ENCODE measurements at regions not wholly inside any gene's neighbourhood (a gene's known extent, or its start where the extent isn't known, plus 50 kb on each side); places are given as distances from the start of the nearest gene placed in this dataset.

DNA sequence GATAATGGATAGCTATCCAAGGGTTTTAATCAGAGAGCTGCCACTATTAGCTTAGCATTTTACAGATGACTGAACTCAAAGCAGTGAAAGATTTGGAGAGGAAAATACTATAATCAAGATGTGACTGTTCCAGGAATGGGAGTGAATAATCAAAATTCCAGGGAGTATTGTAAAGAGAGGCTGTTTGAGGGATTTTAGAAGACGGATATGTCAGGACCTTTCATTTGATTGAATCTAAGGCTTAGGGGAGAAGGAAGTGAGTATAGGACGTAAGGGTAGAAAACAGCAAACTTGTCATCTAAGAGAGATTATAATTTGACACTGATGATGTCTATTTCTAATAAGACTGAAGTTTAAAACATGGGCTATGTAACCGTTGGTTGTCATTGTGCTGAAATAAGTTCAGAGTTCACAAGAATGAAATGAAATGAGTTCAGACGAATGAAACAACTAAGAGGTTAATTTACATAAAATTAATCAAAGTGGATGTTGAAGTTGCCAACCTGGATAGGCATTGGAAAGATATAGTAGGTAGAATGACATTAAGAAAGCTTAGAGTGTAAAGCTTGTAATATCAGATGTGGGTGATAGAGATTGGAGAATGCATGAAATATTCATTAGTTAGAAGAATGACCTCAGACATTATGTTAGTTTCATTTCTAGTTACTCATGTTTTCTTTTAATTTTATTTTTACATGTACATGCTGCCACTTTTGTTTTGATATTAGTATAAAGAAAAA lies 842.8 kb downstream of the SI start:
- peak; percentile 26 for DNase-seq (ENCODE audit: low spot score)

DNA sequence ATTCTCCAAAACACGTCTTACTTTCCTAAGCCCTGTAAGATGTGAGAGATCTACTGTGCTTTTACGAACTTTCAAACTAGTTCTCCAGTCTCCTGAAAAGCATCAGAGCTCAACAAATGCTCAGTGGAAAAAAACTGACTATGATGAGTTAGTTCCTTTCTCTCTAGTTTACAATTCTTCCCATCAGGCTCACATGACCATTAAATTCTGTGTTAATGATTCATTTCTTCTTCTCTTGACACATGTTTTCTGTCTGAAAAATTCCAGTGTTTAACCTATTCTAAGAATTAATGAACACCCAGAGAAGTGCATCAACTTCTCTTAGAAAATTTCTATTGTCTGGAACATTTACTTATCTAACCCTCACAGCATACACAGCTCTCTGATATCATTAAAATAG lies 844.3 kb downstream of the SI start:
- peak; percentile 62 for DNase-seq (ENCODE audit: low spot score)

DNA sequence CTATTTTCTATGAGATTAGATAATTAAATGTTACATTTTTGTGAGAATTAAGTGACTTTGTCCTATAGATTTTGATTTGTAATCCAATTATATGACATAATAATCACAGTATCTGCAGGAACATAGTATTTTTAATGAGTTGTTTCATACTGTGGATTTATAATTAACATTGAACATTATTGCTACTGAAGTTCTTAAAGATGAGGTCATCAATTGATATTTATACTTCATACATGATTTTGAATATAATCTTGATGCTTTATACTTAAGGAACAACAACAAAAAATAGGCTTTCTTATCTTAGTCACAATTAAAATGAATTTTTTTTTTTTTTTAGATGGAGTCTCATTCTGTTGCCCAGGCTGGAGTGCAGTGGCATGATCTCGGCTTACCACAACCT lies 846.6 kb downstream of the SI start:
- DNase-seq (ENCODE audit: low spot score): no peak

DNA sequence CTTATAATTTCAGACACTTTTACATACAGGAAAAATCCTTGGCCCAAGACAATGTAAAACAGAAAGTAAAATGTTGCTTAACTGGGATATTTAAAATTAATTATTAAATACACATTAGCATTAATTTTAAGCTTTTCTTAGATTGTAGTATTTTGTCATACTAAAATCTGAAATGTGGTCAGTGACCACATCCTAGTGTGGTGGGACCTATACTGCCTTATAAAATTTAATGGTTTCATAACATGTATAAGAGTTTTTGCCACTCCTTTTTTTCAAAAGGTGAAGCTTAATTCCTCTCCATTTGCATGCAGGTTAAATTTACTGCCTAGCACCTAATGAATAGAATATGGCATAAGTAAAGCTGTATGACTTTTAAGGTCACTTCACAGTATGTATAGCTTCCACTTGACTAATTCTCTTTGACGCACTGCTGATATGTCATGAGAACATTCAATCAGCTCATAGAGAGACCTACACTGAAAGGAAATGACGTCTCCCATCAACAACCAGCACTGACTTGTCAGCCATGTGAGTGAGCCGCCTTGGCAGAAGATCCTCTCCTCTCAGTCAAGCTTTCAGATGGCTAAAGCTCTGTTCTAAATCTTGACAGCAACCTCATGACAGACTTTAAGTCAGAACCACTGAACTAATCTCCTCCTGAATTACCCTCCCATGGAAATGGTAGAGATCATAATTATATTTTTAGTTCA lies 847.8 kb downstream of the SI start:
- no peak for DNase-seq (ENCODE audit: low spot score)

DNA sequence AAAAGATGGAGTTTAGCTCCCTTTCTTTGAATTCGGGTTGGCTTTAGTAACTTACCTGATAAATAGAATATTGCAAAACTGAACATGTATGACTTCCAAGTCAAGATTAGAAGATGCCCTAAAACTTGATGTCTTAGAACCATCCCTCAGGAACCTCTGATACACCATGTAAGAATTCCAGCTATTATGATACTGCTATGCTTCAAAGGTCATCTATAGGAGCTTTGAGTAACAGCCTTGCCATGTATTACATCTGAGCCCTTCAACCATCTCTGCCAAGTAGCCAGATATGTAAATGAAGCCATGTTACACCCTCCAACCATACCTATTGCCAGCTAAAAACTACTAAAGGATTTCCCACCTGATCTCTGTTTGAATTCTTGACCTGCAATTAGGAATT lies 854.2 kb downstream of the SI start:
- peak; percentile 3 for DNase-seq (ENCODE audit: low spot score)

DNA sequence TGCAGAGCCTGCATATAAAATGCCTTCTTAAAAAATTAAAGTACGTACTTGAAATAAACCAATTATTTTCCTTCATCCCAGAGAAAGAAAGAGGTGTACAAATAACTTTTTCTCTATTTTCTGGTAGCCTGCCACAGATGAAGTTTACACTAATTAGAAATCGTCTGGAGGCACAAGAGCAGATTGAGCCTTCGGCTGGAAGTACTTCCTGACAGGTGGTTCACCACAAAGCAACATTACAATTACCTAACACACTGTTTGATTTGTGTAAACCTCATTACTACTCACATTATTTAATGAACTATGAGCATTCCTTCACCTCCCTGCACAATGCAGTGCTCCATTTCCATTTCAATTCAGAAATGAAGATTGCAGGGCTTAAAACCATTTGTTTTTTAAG lies 856.1 kb downstream of the SI start:
- no peak for DNase-seq (ENCODE audit: low spot score)

DNA sequence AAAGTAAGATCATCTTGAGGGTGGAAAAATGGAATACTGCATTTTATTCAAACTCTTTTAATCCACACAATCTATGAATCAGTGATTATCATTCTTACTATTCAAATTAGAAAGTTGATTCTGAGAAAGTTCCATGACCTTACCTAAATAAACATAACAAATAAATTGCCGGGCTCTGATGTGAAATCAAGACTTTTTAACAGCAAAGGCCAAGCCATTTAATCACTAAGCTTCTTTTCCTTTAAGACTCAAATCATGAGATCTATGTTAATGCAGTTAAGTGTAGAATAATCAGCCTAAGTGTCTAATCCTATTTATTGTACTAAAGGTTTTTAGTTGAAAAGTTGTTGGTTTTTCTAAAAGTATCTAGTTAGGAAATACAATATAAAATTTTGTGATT lies 857.0 kb downstream of the SI start:
- no peak for DNase-seq (ENCODE audit: low spot score)

DNA sequence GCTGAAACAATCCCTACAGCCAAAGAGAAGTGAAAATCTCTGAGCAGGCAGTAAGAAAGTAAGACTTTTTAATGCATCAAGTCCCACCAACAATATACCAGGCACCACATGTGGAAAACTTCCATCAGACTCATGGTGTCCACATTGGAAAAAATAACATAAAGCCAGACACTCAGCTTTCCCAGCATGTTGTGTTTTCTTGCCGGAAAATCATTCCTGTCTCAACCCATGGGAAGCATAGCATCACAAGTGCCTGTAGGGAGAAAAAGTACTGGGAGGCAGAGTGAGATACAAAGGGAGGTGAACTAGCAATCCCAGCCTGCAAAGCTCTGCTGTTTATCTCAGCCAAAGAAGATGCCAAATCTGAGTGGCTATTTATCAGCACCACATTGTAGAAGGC lies 868.9 kb downstream of the SI start:
- DNase-seq (ENCODE audit: low spot score): no peak

DNA sequence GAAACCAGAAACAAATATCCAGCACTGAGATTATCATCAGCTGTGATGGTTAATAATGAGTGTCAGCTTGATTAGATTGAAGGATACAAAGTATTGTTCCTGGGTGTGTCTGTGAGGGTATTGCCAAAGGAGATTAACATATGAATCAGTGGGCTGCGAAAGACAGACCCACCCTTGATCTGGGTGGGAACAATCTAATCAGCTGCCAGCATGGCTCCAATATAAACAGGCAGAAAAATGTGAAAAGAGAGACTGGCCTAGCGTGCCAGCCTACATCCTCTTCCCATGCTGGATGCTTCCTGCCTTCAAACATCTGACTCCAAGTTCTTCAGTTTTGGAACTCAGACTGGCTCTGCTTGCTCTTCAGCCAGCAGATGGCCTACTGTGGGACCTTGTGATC lies 869.5 kb downstream of the SI start:
- no peak for DNase-seq (ENCODE audit: low spot score)

DNA sequence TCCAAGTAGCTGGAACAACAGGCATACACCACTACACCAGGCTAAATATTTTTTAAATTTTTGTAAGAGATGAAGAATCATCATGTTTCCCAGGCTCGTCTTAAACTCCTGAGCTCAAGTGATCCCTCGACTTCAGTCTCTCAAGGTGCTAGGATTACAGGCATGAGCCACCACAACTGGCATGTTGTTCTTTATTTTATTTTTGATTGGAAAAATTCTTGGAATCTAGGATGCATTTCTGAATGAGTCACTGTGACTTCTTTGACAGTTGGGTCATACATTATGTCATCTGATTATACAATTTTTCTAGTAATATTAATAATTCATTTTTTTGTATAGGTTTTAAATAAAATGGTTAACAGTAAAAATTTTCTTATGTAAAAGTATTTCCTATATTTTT lies 870.2 kb downstream of the SI start:
- DNase-seq (ENCODE audit: low spot score): peak; percentile 9

DNA sequence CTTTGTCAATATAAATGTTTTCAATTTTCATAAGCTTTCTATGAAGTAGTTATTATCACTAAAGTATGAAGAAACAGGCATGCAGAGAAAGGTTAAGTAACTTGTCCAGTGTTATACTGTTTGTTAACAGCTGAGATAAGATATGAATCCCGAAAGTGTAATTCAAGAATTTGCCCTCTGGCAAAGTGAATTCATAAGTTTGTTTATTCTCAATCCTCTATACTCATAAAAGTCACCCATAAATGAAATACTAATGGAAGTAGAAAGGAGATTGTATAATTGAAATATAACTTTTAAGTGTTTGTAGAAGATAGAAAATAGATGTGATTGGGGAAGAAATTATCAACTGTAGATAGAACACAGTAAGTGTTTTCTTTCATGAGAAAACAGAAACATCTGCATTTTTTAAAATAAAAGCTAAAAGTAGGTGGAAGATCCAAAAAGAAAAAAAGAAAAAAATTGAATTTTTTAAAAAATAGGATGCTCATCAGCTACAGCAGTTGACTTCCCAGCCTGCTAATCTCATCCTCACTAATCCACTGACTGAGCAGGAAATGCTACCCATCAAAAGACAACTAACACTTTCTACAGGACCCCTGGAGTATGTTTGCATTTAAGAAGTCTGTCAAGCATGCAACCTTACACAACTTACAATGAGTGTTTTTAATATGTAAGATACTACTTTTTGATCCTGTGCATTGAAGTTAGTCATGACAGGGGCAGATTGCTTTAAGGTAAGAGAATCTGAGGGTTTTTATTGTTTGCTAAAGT lies 878.1 kb downstream of the SI start:
- DNase-seq (ENCODE audit: low spot score): no peak

DNA sequence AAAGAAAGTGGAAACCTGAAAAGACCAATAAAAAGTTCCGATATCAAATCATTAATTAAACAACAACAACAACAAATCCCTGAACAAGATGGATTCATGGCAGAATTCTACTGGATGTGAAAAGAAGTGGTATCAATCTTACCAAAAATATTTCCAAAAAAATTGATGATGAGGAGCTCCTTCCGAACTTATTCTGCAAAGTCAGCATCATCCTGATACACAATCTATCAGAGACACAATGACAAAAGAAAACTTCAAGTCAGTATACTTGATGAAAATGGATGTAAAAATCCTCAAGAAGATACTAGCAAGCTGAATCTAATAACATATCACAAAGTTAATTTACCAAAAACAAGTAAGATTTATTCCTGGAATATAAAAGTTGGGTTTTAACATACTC lies 881.8 kb downstream of the SI start:
- no peak for DNase-seq (ENCODE audit: low spot score)

DNA sequence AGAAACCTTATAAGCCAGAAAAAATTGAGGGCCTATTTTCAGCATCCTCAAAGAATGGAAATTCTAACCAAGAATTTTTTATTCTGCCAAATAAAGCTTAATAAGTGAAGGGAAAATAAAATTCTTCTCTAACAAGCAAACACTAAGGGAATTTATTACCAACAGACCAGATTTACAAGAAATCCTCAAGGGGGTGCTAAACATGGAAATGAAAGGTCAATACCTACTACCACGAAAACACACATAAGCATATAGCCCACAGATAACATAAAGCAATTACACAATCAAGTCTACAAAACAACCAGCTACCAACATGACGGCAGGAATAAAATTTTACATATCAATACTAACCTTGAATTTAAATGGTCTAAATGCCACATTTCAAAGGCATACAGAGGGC lies 883.5 kb downstream of the SI start:
- DNase-seq (ENCODE audit: low spot score): no peak

DNA sequence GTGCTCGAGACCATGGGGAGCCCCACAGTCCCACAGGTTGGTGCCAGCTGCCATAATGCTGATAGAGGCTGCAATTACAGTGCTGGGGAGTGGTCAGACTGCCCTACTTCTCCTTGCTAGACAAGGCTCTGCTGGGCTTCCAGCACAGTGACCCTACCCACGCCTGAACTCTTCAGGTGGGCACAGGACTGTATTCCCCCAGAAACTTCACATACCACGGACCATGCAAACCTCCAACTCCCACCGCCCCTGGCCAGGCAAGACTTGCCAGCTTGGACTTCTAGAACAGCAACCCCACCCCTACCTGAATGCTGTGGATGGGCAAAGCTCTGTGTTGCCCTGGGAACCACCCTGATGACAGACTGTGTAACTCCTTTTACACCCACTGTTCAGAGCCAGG lies 885.3 kb downstream of the SI start:
- no peak for DNase-seq (ENCODE audit: low spot score)

DNA sequence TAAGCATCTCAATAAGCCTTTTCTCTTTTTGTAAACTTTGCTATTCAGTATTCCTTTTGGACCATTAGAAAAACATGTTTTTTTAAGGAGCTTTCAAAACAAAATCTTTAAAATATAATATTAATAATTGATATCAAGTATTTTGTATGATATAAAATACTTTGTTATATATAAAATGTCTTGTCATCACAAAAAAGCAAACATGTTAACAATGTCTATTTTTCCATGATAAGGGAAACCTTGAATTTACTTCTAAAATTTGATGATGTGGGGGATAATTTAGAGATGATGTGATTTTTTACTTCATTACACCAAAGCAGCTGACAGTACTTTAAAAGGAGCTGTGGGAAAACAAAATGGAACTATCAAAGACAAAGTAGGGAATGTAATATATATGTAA lies 887.7 kb downstream of the SI start:
- DNase-seq (ENCODE audit: low spot score): no peak

DNA sequence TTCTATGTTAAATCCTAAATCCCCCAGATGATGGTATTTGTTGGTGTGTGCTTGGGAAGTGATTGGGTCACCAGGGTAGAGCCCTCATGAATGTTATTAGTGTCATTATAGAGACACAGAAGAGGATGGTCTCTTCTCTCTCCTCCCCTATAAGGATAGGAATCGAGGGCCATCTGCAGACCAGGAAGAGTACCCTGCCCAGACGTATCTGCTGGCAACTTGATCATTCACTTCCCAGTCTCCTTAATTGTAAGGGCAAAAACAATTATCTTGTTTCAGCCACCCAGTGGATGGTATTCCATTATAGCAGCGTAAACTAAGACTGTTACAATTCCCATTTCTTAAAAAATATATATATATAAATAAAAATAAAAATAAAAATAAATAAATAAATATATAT lies 892.2 kb downstream of the SI start:
- no peak for DNase-seq (ENCODE audit: low spot score)

DNA sequence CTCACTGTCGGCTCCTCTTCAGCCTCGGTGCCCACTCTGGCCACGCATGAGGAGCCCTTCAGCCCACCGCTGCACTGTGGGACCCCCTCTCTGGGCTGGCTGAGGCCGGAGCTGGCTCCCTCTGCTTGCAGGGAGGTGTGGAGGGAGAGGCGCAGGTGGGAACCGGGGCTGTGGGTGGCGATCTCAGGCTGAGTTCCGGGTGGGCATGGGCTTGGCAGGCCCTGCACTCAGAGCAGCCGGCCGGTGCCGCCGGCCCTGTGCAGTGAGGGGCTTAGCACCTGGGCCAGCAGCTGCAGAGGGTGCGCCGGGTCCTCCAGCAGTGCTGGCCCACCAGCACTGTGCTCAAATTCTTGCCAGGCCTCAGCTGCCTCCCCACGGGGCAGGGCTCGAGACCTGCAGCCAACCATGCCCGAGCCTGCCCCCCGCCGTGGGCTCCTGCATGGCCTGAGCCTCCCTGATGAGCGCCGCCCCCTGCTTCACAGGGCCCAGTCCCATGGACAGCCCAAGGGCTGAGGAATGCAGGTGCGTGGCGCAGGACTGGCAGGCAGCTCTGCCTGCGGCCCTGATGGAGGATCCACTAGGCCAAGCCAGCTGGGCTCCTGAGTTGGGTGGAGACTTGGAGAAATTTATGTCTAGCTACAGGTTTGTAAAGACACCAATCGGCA lies 899.1 kb downstream of the SI start:
- no peak for DNase-seq (ENCODE audit: low spot score)

DNA sequence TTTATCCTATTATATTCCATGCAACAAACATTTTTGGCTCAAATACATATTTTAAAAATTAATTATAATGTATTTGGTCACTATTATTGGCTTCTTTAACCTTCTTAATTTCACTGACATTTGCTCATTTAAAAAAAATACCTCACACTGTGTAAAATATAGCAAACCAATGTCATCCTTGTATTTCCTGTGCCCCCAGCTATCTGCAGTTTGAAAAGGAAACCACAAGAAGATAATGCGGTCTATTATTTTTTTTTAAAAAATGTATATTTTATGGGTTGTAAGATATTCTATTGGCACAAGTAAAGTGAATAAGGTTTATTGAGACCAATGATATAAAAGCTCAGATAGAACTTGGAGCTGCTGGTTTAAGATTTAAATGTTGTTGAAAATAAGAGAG lies 904.2 kb downstream of the SI start:
- DNase-seq (ENCODE audit: low spot score): no peak

DNA sequence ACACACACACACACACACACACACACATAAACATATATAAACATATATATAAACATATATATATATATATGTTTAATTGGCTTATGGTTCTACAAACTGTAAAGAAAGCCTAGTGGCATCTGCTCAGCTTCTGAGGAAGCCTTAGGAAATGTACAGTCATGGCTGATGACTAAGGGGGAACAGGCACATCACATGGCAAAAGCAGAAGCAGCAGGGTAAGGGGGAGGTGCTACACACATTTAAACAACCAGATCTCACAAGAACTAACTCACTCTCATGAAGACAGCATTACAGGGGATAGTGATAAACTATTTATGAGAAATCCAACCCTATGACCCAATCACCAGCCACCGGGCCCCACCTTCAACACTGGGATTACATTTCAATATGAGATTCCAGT lies 922.9 kb downstream of the SI start:
- DNase-seq (ENCODE audit: low spot score): peak; percentile 36

DNA sequence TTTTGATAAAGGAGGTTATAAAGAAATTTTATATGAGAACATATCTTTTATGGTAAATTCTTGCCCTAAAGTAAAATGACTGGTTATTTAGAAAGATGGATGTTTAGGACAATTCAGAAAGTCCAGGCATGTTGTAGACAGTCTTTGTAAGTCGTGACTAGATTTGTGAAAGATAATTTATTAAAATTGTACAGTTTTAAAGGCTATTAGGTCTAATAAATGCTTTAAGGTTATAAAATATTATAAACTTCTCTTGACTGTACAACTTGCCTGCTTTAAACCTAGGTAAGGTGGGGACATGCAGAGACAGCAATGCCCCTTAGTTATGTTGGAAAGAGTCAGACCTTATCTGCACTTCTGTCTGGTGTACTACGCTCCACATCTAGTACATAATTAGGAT lies 933.5 kb downstream of the SI start:
- DNase-seq (ENCODE audit: low spot score): no peak

DNA sequence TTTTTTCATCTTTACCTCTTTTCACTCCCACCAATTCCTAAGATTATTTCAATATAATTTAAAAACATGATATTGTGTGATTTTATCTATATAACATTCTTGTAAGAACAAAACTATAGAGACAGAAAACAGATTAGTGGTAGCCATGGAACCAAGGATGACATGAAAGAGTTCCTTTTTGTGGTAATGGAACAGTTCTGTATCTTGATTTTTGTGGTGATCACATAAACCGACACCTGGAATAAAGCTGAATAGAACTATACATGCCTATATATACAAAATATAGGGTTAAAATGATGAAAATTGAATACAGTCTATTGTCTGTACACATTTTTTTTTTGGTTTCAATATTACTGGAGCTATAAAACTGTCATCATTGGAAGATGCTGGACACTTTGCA lies 945.4 kb downstream of the SI start:
- no peak for DNase-seq (ENCODE audit: low spot score)

Data from kidney tubule cell (primary cell).